Smooth muscle cell (in vitro differentiated cells): ENCODE measurements at regions not wholly inside any gene's neighbourhood (a gene's known extent, or its start where the extent isn't known, plus 50 kb on each side); places are given as distances from the start of the nearest gene placed in this dataset.

Experiments used
- DNase-seq: peaks from one replicate; lab custom pipeline; 2025; ENCODE audit not compliant: unreplicated experiment; lab: John Stamatoyannopoulos, UW
- H2AFZ ChIP-seq: fragments of 200-600 bp; sonication (generic); 2 replicates; pipeline ENCODE4 v1.6.0; 2016; ENCODE audit warnings: antibody characterized with exemption, low read depth, mild to moderate bottlenecking
- H3F3A ChIP-seq: fragments of 200-600 bp; sonication (generic); 2 replicates; pipeline ENCODE4 v1.6.0; 2017; ENCODE audit warnings: antibody characterized with exemption, low read depth
- H3K27ac ChIP-seq: fragments of 200-600 bp; sonication (generic); 2 replicates; pipeline ENCODE4 v1.5.1; 2016; ENCODE audit warnings: low read depth, mild to moderate bottlenecking
- H3K27me3 ChIP-seq: fragments of 200-600 bp; sonication (generic); 2 replicates; pipeline ENCODE4 v1.6.1; 2016; ENCODE audit warnings: low read depth, mild to moderate bottlenecking
- H3K36me3 ChIP-seq: fragments of 200-600 bp; sonication (generic); 2 replicates; pipeline ENCODE4 v1.5.1; 2016; ENCODE audit warnings: low read depth
- H3K4me1 ChIP-seq: fragments of 200-600 bp; sonication (generic); 2 replicates; pipeline ENCODE4 v1.5.1; 2016; ENCODE audit warnings: low read depth
- H3K4me2 ChIP-seq: fragments of 200-600 bp; sonication (generic); 2 replicates; pipeline ENCODE4 v1.6.0; 2016; ENCODE audit warnings: mild to moderate bottlenecking
- H3K4me3 ChIP-seq: fragments of 200-600 bp; sonication (generic); 2 replicates; pipeline ENCODE4 v1.5.1; 2016; ENCODE audit warnings: mild to moderate bottlenecking
- H3K79me2 ChIP-seq: fragments of 200-600 bp; sonication (generic); 2 replicates; pipeline ENCODE4 v1.6.0; 2016; ENCODE audit warnings: low read depth, mild to moderate bottlenecking
- H3K9ac ChIP-seq: fragments of 200-600 bp; sonication (generic); 2 replicates; pipeline ENCODE4 v1.6.0; 2016; ENCODE audit warnings: low read depth
- H3K9me3 ChIP-seq: fragments of 200-600 bp; sonication (generic); replicated peaks from 2 replicates; pipeline ENCODE4 v1.5.1; 2016; ENCODE audit warnings: low read depth
- H4K20me1 ChIP-seq: fragments of 200-600 bp; sonication (generic); 2 replicates; pipeline ENCODE4 v1.6.0; 2016; ENCODE audit warnings: low read depth
- CTCF ChIP-seq: fragments of 200-600 bp; sonication (generic); IDR thresholded peaks from 2 replicates; pipeline ENCODE4 v1.5.1; 2017; ENCODE audit warnings: borderline replicate concordance, mild to moderate bottlenecking, antibody characterized with exemption; ENCODE audit not compliant: insufficient read depth, poor library complexity, severe bottlenecking
- WGBS: methylation state at CpG from one replicate; pipeline ENCODE4 v1.1.7; 2016; ENCODE audit warnings: low lambda C conversion rate; 5-methylcytosine and 5-hydroxymethylcytosine counted together

- WGBS = 93% methylated on average over 13 of the region's 13 CpGs
- no peaks in the 10 kb centered on the region for H4K20me1 ChIP-seq
- no peak overlapping the region for H3K27ac ChIP-seq
- H3K36me3 ChIP-seq = no peaks in the 10 kb centered on the region
- H3K27me3 ChIP-seq = peaks cover 21% of the 10 kb centered on the region
- H3K4me3 ChIP-seq = no peak overlapping the region
- H3K79me2 ChIP-seq = no peaks in the 10 kb centered on the region
- peaks cover 7% of the 10 kb centered on the region for H3K4me1 ChIP-seq
- no peak overlapping the region for H3K9ac ChIP-seq
- no peak for TF ChIP-seq CTCF
- DNase-seq = no peak
- H3F3A ChIP-seq = no peaks in the 10 kb centered on the region
- no peak overlapping the region for H3K4me2 ChIP-seq
- no peak overlapping the region for H2AFZ ChIP-seq
- H3K9me3 ChIP-seq = no peaks in the 10 kb centered on the region
These were observed 85.9 kb upstream of the KCNG1 start for GRCh38 chr20:51108638-51109363.

DNA sequence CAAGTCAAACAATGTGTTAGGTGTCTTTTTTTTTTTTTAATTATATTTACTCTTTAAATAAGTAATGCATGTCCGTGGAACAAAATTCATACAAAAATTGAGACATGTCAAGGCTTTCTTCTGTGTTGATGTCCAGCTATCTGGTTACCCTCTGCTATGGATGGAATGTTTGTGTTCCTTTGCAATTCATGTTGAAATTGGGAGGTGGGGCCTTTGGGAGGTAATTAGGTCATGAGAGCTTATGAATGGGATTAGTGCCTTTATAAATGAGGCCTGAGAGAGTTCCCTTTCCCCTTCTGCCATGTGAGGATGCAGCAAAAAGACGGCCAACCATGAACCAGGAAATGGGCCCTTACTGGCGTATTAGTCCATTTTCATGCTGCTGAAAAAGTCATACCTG lies 83.1 kb upstream of the KCNG1 start:
- no peak overlapping the region for H2AFZ ChIP-seq
- H4K20me1 ChIP-seq = no peaks in the 10 kb centered on the region
- no peaks in the 10 kb centered on the region for H3F3A ChIP-seq
- WGBS = 86% methylated on average over 3 of the region's 3 CpGs
- no peak for DNase-seq
- H3K79me2 ChIP-seq = no peaks in the 10 kb centered on the region
- H3K4me2 ChIP-seq = no peak overlapping the region
- H3K36me3 ChIP-seq = no peaks in the 10 kb centered on the region
- TF ChIP-seq CTCF = no peak
- peaks cover 18% of the 10 kb centered on the region for H3K27me3 ChIP-seq
- H3K4me1 ChIP-seq = peaks cover 7% of the 10 kb centered on the region
- H3K9ac ChIP-seq = no peak overlapping the region
- H3K27ac ChIP-seq = no peak overlapping the region
- H3K4me3 ChIP-seq = no peak overlapping the region
- H3K9me3 ChIP-seq = no peaks in the 10 kb centered on the region

GRCh38 chr20:51104960-51105920 lies 82.3 kb upstream of the KCNG1 start:
- Histone ChIP-seq H3K9me3 (no peaks in the 10 kb centered on the region), H3K79me2 (no peaks in the 10 kb centered on the region), H2AFZ (no peak overlapping the region), H3K27me3 (peaks cover 10% of the 10 kb centered on the region), H3K9ac (no peak overlapping the region), H3K4me1 (peaks cover 7% of the 10 kb centered on the region), H3K4me2 (no peak overlapping the region), H3K4me3 (no peak overlapping the region), H3F3A (no peaks in the 10 kb centered on the region), H3K36me3 (no peaks in the 10 kb centered on the region), H3K27ac (no peak overlapping the region), H4K20me1 (no peaks in the 10 kb centered on the region)
- WGBS = 72% methylated on average over 10 of the region's 10 CpGs
- DNase-seq = no peak
- no peak for TF ChIP-seq CTCF
